ENCODE measurements at regions not wholly inside any gene's neighbourhood (a gene's known extent, or its start where the extent isn't known, plus 50 kb on each side); places are given as distances from the start of the nearest gene placed in this dataset.

GRCh38 chr1:242586360-242586680 is 61.8 kb upstream of the PLD5 start:
- H3K4me1 ChIP-seq: no peaks in the 10 kb centered on the region
- no peak for DNase-seq
- intact Hi-C loops (cut with DNase I; ENCODE audit: low total_unique reads): no loop called here
- WGBS, 2 donors: 67% methylated on average over 1 of the region's 1 CpG
- H3K4me3 ChIP-seq: no peak overlapping the region
- TF ChIP-seq POLR2A (IDR thresholded peaks at IDR 0.05): no peak
- TF ChIP-seq CTCF (IDR thresholded peaks at IDR 0.05): no peak
- H3K27me3 ChIP-seq: no peaks in the 10 kb centered on the region
- H3K36me3 ChIP-seq (ENCODE audit: low read depth, missing control alignments): no peaks in the 10 kb centered on the region
- no peak overlapping the region for H3K27ac ChIP-seq
- no peaks in the 10 kb centered on the region for H3K9me3 ChIP-seq

GRCh38 chr1:242585616-242586359 is 61.3 kb upstream of the PLD5 start:
- Histone ChIP-seq H3K27me3 (no peaks in the 10 kb centered on the region), H3K4me3 (no peak overlapping the region), H3K4me1 (no peaks in the 10 kb centered on the region), H3K36me3 (ENCODE audit: low read depth, missing control alignments) (no peaks in the 10 kb centered on the region), H3K9me3 (no peaks in the 10 kb centered on the region), H3K27ac (no peak overlapping the region)
- TF ChIP-seq CTCF (IDR thresholded peaks at IDR 0.05) (no peak), POLR2A (IDR thresholded peaks at IDR 0.05) (no peak)
- 89 to 91% methylated on average over 10 of the region's 10 CpGs for WGBS, 2 donors
- DNase-seq: no peak
- intact Hi-C loops (cut with DNase I; ENCODE audit: low total_unique reads): no loop called here

GRCh38 chr1:242582669-242583068 is 58.2 kb upstream of the PLD5 start:
- intact Hi-C loops (cut with DNase I; ENCODE audit: low total_unique reads): no loop called here
- no peak for TF ChIP-seq CTCF (IDR thresholded peaks at IDR 0.05)
- no peak for TF ChIP-seq POLR2A (IDR thresholded peaks at IDR 0.05)
- WGBS, 2 donors: 90 to 100% methylated on average over 1 of the region's 1 CpG
- Histone ChIP-seq H3K27me3 (no peaks in the 10 kb centered on the region), H3K36me3 (ENCODE audit: low read depth, missing control alignments) (no peaks in the 10 kb centered on the region), H3K4me3 (no peak overlapping the region), H3K9me3 (no peaks in the 10 kb centered on the region), H3K4me1 (no peaks in the 10 kb centered on the region), H3K27ac (no peak overlapping the region)
- no peak for DNase-seq

GRCh38 chr1:242579528-242580235 is 55.2 kb upstream of the PLD5 start:
- 65 to 66% methylated on average over 2 of the region's 2 CpGs for WGBS, 2 donors
- no peak overlapping the region for H3K27ac ChIP-seq
- H3K36me3 ChIP-seq (ENCODE audit: low read depth, missing control alignments): no peaks in the 10 kb centered on the region
- TF ChIP-seq CTCF (IDR thresholded peaks at IDR 0.05) (no peak), POLR2A (IDR thresholded peaks at IDR 0.05) (no peak)
- intact Hi-C loops (cut with DNase I; ENCODE audit: low total_unique reads): no loop called here
- no peak for DNase-seq
- no peaks in the 10 kb centered on the region for H3K4me1 ChIP-seq
- H3K4me3 ChIP-seq: no peak overlapping the region
- no peaks in the 10 kb centered on the region for H3K27me3 ChIP-seq
- H3K9me3 ChIP-seq: no peaks in the 10 kb centered on the region

Small RNAs in the stretch of these regions (small RNA-seq; reads per million reads assigned to genes)
- gene AL603825.1: 0 reads per million in 2 donors

Measured in testis (tissue), 2 donors.